ENCODE measurements at regions not wholly inside any gene's neighbourhood (a gene's known extent, or its start where the extent isn't known, plus 50 kb on each side); places are given as distances from the start of the nearest gene placed in this dataset.

DNA sequence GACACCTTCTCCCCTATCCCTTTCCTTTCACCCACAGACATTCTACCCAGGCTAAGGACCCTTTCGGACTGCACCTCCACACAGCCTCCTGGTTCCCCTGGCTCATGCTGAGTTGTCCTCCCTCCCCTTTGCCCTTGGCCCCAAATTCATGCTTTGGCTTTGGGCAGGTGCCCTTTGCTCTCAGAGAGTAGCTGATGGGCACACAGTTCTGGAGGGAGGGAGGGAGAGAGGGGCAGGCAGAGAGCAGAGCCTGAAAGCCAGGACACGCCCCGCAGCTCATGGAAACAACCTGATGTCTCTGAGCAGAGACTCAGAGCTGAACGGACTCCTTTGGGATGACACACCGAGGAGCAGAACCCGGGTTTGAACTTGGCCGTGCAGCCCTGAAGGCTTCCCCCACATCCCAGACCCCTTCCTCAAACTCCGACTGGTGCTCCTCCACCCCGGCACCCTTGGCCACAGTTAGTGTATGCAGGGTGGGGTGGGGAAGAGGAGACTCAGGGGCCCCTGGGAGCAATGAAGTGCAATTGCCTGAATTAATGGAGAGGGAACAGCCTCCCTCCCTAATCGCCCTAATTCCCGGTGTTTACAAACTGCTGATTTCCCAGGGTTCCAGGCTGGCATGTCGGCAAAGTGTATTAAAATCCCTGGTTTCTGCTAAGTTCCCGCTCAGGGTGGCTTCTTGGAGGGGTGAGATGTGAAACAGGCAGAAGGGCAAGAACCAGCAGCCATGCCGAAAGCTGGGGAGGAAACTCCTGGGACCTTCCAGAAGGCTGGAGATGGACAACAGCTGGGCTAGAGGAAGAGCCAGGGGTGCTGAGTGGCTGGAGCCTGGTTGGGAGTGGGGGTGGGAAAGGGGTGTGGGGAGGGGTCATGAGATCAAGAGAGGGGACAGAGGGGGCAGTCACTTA, 71.2 kb upstream of the SHISAL1 start:
- H3K27me3 ChIP-seq (ENCODE audit: control insufficient read depth, insufficient read depth), result no peaks in the 10 kb centered on the region
- H3K4me1 ChIP-seq (ENCODE audit: control insufficient read depth, insufficient read depth, low read length), result no peaks in the 10 kb centered on the region
- intact Hi-C loops (cut with DNase I), result no loop called here
- H3K27ac ChIP-seq (ENCODE audit: low read length), result no peak overlapping the region
- DNase-seq, result peak in 2 of 3 donors; percentile 33 to 46
- 74% methylated on average over 14 of the region's 14 CpGs for WGBS
- no peaks in the 10 kb centered on the region for H3K9me3 ChIP-seq (ENCODE audit: control insufficient read depth, low read length)
- ATAC-seq, result no peak
- no peak overlapping the region for H3K4me3 ChIP-seq (ENCODE audit: low read length)

GRCh38 chr22:44383064-44383575, 70.4 kb upstream of the SHISAL1 start:
- DNase-seq (peak in 1 of 3 donors; percentile 3), ATAC-seq (no peak)
- WGBS, result 80% methylated on average over 6 of the region's 6 CpGs
- H3K4me1 ChIP-seq (ENCODE audit: control insufficient read depth, insufficient read depth, low read length), result no peaks in the 10 kb centered on the region
- no peaks in the 10 kb centered on the region for H3K27me3 ChIP-seq (ENCODE audit: control insufficient read depth, insufficient read depth)
- no peak overlapping the region for H3K4me3 ChIP-seq (ENCODE audit: low read length)
- H3K9me3 ChIP-seq (ENCODE audit: control insufficient read depth, low read length), result peaks cover 2% of the 10 kb centered on the region
- intact Hi-C loops (cut with DNase I), result no loop called here
- H3K27ac ChIP-seq (ENCODE audit: low read length), result no peak overlapping the region

DNA sequence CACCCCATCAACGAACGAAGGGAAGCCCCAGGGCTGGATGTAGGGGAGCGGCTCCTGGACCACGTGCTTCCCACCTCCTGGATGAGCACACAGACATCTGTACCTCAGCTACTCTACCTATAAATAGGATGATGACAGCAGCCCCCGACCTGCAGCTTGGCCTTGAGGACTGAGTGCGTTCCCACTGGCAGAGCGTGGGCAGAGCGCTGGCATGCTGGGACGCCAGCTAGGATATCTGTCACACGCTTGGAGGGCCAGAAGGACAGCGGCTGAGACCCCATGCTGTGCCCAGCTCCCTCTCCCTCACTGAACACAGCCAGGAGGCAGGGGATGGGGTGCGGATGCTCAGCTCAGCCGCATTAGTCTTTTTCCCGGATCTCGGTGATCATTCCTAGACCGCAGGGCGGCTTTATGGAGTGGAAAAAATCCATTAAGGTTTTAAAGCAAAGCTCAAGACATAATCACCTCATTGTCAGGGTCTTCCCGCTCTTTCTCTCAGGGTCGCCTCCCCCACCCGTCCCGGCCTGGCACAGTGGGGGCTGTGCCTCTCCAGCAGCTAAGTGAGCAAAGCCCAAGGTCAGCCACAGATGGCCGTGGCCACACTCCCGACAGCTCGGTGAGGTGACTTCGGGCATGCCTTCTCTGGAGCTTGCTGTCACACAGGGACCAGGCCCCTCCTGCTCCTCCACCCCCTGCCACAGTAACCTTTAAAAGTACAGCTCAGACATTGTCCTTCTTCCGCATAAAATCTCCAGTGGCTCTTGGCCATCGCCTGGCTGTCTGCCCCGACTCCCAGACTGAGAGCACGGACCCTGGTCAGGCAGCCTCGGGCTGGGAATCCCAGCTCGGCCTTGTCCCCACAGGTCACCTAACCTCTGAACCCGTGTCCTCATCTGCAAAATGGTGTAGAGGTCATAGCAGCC, 69.6 kb upstream of the SHISAL1 start:
- Histone ChIP-seq H3K4me1 (ENCODE audit: control insufficient read depth, insufficient read depth, low read length) (no peaks in the 10 kb centered on the region), H3K9me3 (ENCODE audit: control insufficient read depth, low read length) (peaks cover 2% of the 10 kb centered on the region), H3K27me3 (ENCODE audit: control insufficient read depth, insufficient read depth) (no peaks in the 10 kb centered on the region), H3K27ac (ENCODE audit: low read length) (no peak overlapping the region), H3K4me3 (ENCODE audit: low read length) (no peak overlapping the region)
- ATAC-seq, result peak in 1 of 2 donors; percentile 52
- 67% methylated on average over 32 of the region's 32 CpGs for WGBS
- intact Hi-C loops (cut with DNase I), result no loop called here
- peak in 2 of 3 donors; percentile 20 to 59 for DNase-seq

GRCh38 chr22:44381761-44382115, 69.0 kb upstream of the SHISAL1 start:
- 86% methylated on average over 3 of the region's 3 CpGs for WGBS
- intact Hi-C loops (cut with DNase I), result no loop called here
- Histone ChIP-seq H3K9me3 (ENCODE audit: control insufficient read depth, low read length) (peaks cover 2% of the 10 kb centered on the region), H3K27ac (ENCODE audit: low read length) (no peak overlapping the region), H3K4me1 (ENCODE audit: control insufficient read depth, insufficient read depth, low read length) (no peaks in the 10 kb centered on the region), H3K27me3 (ENCODE audit: control insufficient read depth, insufficient read depth) (no peaks in the 10 kb centered on the region), H3K4me3 (ENCODE audit: low read length) (no peak overlapping the region)
- DNase-seq (peak in 1 of 3 donors; percentile 20), ATAC-seq (peak in 1 of 2 donors; percentile 7)

- intact Hi-C loops (cut with DNase I), result no loop called here
- ATAC-seq (peak; percentile 39 to 48), DNase-seq (peak in 2 of 3 donors; percentile 59)
- Histone ChIP-seq H3K27me3 (ENCODE audit: control insufficient read depth, insufficient read depth) (no peaks in the 10 kb centered on the region), H3K9me3 (ENCODE audit: control insufficient read depth, low read length) (peaks cover 2% of the 10 kb centered on the region), H3K4me3 (ENCODE audit: low read length) (no peak overlapping the region), H3K27ac (ENCODE audit: low read length) (no peak overlapping the region), H3K4me1 (ENCODE audit: control insufficient read depth, insufficient read depth, low read length) (no peaks in the 10 kb centered on the region)
- WGBS, result 54% methylated on average over 15 of the region's 15 CpGs
These were observed 68.2 kb upstream of the SHISAL1 start for GRCh38 chr22:44380756-44381486.

DNA sequence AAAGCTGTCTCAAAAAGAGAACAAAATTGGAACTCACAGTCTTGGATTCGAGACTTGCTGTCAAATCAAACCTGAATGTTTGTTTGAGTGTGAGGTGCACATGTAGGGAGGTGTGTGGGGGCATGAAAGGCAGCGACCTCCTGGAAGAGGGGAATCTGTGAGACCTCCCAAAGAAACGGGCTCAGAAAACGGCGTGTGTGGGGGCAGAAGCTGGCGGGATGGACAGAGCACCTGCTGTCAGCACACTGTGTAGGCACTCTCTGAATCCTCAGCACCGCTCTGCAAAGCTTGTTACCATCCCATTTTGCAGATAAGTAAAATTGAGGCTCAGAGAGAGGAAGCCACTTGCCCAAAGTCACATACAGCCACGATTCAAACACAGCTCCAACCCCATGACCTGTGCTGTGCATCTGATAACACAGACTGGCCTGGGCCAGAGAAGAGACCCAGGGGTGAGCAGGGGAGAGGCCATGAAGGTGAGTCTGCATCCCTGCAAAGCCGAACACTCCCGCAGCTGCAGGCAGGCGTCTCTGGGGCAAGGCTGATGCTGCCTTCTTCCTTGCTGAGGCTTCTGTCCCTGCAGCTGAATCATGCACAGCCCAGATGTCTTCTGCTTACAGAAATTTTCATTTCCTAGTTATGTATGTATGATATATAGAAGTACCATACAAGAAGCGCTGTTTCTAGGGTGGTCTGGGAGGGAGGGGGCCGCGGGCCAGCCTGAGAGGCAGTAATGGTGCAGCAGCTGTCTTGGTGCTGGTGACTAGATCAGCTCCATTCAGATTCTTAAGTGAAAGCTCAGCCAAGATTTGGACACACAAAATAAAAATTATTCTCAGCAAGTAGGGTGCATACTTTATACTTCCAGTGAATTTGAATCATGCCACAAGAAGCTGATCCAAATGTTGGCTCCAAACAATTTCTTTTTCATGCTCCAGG, 67.3 kb upstream of the SHISAL1 start:
- intact Hi-C loops (cut with DNase I), result no loop called here
- Histone ChIP-seq H3K27me3 (ENCODE audit: control insufficient read depth, insufficient read depth) (no peaks in the 10 kb centered on the region), H3K27ac (ENCODE audit: low read length) (no peak overlapping the region), H3K4me1 (ENCODE audit: control insufficient read depth, insufficient read depth, low read length) (no peaks in the 10 kb centered on the region), H3K9me3 (ENCODE audit: control insufficient read depth, low read length) (peaks cover 2% of the 10 kb centered on the region), H3K4me3 (ENCODE audit: low read length) (no peak overlapping the region)
- DNase-seq, result peak in 1 of 3 donors; percentile 14
- ATAC-seq, result no peak
- 75% methylated on average over 14 of the region's 14 CpGs for WGBS

DNA sequence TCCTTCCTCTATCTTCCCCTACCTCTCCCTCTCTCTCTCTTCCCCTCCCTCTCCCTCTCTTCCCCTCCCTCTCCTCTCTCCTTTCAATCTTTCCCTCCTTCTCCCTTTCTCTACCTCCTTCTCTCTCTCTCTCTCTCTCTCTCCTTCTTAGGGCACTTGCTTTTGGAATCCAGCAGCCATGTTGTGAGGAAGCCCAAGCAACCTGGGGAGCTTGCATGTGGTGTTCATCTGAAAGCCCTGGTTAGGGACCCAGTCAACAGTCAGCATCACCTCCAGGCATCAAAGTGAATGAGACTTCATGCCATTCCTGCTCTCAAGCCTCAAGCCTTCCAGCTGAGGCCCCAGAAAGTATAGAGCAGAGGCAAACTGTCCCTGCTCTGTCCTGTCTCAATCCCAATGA, 65.6 kb upstream of the SHISAL1 start:
- ATAC-seq (no peak), DNase-seq (no peak)
- intact Hi-C loops (cut with DNase I), result no loop called here

GRCh38 chr22:44375451-44375850, 62.7 kb upstream of the SHISAL1 start:
- DNase-seq (no peak), ATAC-seq (no peak)
- Histone ChIP-seq H3K27ac (ENCODE audit: low read length) (no peak overlapping the region), H3K9me3 (ENCODE audit: control insufficient read depth, low read length) (peaks cover 2% of the 10 kb centered on the region), H3K4me3 (ENCODE audit: low read length) (no peak overlapping the region), H3K4me1 (ENCODE audit: control insufficient read depth, insufficient read depth, low read length) (no peaks in the 10 kb centered on the region), H3K27me3 (ENCODE audit: control insufficient read depth, insufficient read depth) (no peaks in the 10 kb centered on the region)
- 72% methylated on average over 1 of the region's 1 CpG for WGBS
- intact Hi-C loops (cut with DNase I), result no loop called here

More for the DNA sequence above, 65.6 kb upstream of the SHISAL1 start:
- H3K9me3 ChIP-seq (ENCODE audit: control insufficient read depth, low read length), result peaks cover 2% of the 10 kb centered on the region
- no peaks in the 10 kb centered on the region for H3K4me1 ChIP-seq (ENCODE audit: control insufficient read depth, insufficient read depth, low read length)
- H3K27me3 ChIP-seq (ENCODE audit: control insufficient read depth, insufficient read depth), result no peaks in the 10 kb centered on the region
- H3K27ac ChIP-seq (ENCODE audit: low read length), result no peak overlapping the region
- no peak overlapping the region for H3K4me3 ChIP-seq (ENCODE audit: low read length)

- ATAC-seq, result no peak
- no peaks in the 10 kb centered on the region for H3K27me3 ChIP-seq (ENCODE audit: control insufficient read depth, insufficient read depth)
- peak in 1 of 3 donors; percentile 8 for DNase-seq
- intact Hi-C loops (cut with DNase I), result no loop called here
- no peak overlapping the region for H3K4me3 ChIP-seq (ENCODE audit: low read length)
- no peaks in the 10 kb centered on the region for H3K9me3 ChIP-seq (ENCODE audit: control insufficient read depth, low read length)
- H3K4me1 ChIP-seq (ENCODE audit: control insufficient read depth, insufficient read depth, low read length), result no peaks in the 10 kb centered on the region
- 86% methylated on average over 3 of the region's 3 CpGs for WGBS
- H3K27ac ChIP-seq (ENCODE audit: low read length), result no peak overlapping the region
These were observed 60.5 kb upstream of the SHISAL1 start for GRCh38 chr22:44373234-44373633.

- Histone ChIP-seq H3K4me3 (ENCODE audit: low read length) (no peak overlapping the region), H3K27me3 (ENCODE audit: control insufficient read depth, insufficient read depth) (no peaks in the 10 kb centered on the region), H3K9me3 (ENCODE audit: control insufficient read depth, low read length) (no peaks in the 10 kb centered on the region), H3K4me1 (ENCODE audit: control insufficient read depth, insufficient read depth, low read length) (no peaks in the 10 kb centered on the region), H3K27ac (ENCODE audit: low read length) (no peak overlapping the region)
- WGBS, result 84% methylated on average over 4 of the region's 4 CpGs
- ATAC-seq, result no peak
- intact Hi-C loops (cut with DNase I), result no loop called here
- DNase-seq, result peak in 1 of 3 donors; percentile 15
These were observed 59.9 kb upstream of the SHISAL1 start for GRCh38 chr22:44372611-44373010.

All from right cardiac atrium (tissue), 5 donors.